Right lobe of liver (tissue), 6 donors: ENCODE measurements at regions not wholly inside any gene's neighbourhood (a gene's known extent, or its start where the extent isn't known, plus 50 kb on each side); places are given as distances from the start of the nearest gene placed in this dataset.

Experiments used
- ATAC-seq, 4 donors: fragments of 200-7000 bp; cut with Tn5 transposase; one replicate each; pipeline ENCODE4 v1.9.1; 2020; ENCODE audit warnings: mild to moderate bottlenecking in 4 of 4, moderate library complexity in 4 of 4
- DNase-seq, 3 donors: peaks; one replicate each; pipeline ENCODE4 v3.0.0-alpha.2; 2020
- H3K27ac ChIP-seq, 3 donors: fragments of 200-600 bp; one replicate each; pipeline ENCODE4 v1.8.0; 2022
- H3K27me3 ChIP-seq, 2 donors: fragments of 200-600 bp; one replicate each; pipeline ENCODE4 v1.8.0; 2022
- H3K36me3 ChIP-seq, 4 donors: fragments of 200-600 bp; sonication (generic) in 1 of 4; one replicate each; pipeline versions ENCODE4 v1.5.1 to v1.8.0; 2017 to 2022; ENCODE audit warnings: control low read depth in 1 of 4
- H3K4me1 ChIP-seq, 4 donors: fragments of 200-600 bp; sonication (generic) in 1 of 4; one replicate each; pipeline versions ENCODE4 v1.5.1 to v1.8.0; 2017 to 2022; ENCODE audit warnings: control low read depth in 1 of 4
- H3K4me3 ChIP-seq, 3 donors: fragments of 200-600 bp; one replicate each; pipeline ENCODE4 v1.8.0; 2022
- H3K9me3 ChIP-seq, 4 donors: fragments of 200-600 bp; sonication (generic) in 1 of 4; one replicate each; pipeline versions ENCODE4 v1.5.1 to v1.8.0; 2017 to 2022; ENCODE audit warnings: control low read depth in 1 of 4
- POLR2A ChIP-seq: fragments of 450-650 bp; IDR thresholded peaks from one replicate; pipeline ENCODE4 v1.6.1; 2017; ENCODE audit warnings: antibody characterized with exemption, mild to moderate bottlenecking
- WGBS: methylation state at CpG from one replicate; pipeline ENCODE4 v1.1.6; 2018; ENCODE audit warnings: low coverage, low lambda C conversion rate; ENCODE audit not compliant: insufficient coverage; ENCODE audit errors: missing lambda C conversion rate; 5-methylcytosine and 5-hydroxymethylcytosine counted together
- intact Hi-C, 2 donors: fragments of 100-400 bp; cut with DNase I; formaldehyde crosslinking; loops; one replicate each; pipeline versions ENCODE4 v1.11.2 to v1.14.1; 2022
- TF ChIP-seq, protein P1 (sequence below), 4 donors: fragments of 200-600 bp in 3 of 4; fragments of 450-650 bp in 1 of 4; IDR thresholded peaks; one replicate each; pipeline versions ENCODE4 v1.5.1 to v1.8.0; 2016 to 2022; ENCODE audit warnings: antibody characterized with exemption in 4 of 4, mild to moderate bottlenecking in 2 of 4
- donor health status: DM: no; HTN: yes; CAD: no.
- donor health status: DM: no; HTN: no; CAD: no.
- donor health status: DM: no; HTN: no; CAD: no.
- donor health status: DM: no; HTN: yes; CAD: no.
- donor health status: DM: no; HTN: yes; CAD: no.

DNA sequence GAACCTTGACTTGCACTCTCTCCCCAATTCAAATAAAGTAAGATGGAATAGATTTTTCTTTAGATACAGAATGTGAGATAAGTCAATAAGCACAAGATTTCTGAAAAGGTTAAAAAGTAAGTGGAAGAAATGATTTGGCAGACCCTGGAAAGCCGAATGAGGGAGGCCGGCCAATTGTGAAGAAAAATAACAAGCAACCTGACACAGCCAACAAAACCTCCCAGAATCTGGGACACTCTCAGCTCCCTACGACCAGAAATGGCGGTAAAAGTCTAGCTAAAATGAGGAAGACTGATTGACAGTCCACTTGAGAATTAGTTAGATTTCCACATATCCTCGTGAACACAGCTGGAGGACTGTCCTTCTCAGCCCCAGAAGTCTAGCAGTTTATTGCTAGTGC lies 85.4 kb downstream of the KLF12 start:
- Histone ChIP-seq H3K9me3 (no peaks in the 10 kb centered on the region), H3K4me3 (no peak overlapping the region), H3K27ac (no peak overlapping the region), H3K27me3 (no peaks in the 10 kb centered on the region), H3K4me1 (peaks cover 0 to 7% (median 0%) of the 10 kb centered on the region in 4 donors), H3K36me3 (no peaks in the 10 kb centered on the region)
- no peak for TF ChIP-seq POLR2A
- TF ChIP-seq, protein P1, sequence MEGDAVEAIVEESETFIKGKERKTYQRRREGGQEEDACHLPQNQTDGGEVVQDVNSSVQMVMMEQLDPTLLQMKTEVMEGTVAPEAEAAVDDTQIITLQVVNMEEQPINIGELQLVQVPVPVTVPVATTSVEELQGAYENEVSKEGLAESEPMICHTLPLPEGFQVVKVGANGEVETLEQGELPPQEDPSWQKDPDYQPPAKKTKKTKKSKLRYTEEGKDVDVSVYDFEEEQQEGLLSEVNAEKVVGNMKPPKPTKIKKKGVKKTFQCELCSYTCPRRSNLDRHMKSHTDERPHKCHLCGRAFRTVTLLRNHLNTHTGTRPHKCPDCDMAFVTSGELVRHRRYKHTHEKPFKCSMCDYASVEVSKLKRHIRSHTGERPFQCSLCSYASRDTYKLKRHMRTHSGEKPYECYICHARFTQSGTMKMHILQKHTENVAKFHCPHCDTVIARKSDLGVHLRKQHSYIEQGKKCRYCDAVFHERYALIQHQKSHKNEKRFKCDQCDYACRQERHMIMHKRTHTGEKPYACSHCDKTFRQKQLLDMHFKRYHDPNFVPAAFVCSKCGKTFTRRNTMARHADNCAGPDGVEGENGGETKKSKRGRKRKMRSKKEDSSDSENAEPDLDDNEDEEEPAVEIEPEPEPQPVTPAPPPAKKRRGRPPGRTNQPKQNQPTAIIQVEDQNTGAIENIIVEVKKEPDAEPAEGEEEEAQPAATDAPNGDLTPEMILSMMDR (IDR thresholded peaks at IDR 0.05), result no peak
- ATAC-seq (no peak), DNase-seq (no peak)
- intact Hi-C loops, result no loop called here
- 88% methylated on average over 4 of the region's 5 CpGs for whole genome bisulfite sequencing

DNA sequence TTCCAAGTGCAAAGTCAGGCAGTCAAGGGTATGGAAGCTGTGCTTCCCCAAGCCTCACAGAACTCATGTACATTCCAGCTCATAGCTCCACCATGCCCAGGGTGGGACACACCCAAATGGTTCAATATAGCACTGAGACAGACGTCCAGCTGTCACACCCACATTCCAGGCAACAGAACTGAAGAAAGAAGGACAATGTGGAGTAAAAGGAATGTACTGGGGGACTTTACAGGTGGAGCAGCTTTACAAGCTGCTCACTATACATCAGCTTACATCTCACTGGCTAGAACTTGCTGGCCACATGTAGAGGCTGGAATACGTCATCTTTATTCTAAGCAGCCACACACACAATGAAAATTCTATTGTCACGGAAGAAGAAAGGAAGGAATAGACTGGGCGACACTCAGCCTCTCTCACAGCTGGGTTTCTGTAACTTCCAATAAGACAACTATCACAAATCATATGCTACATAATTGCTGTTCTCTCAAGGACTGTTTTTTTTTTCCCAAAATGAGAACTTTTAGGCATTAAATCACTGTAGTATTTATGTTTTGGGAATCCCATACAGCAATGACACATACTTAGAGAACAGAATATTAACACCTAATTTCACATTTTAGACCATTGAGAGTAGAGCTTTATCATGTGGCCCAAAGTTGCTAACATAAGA lies 86.1 kb downstream of the KLF12 start:
- TF ChIP-seq, protein P1 (IDR thresholded peaks at IDR 0.05), result no peak
- no peak for TF ChIP-seq POLR2A
- ATAC-seq, result peak in 2 of 4 donors; percentile 9 to 13
- H3K9me3 ChIP-seq, result no peaks in the 10 kb centered on the region
- H3K27ac ChIP-seq, result no peak overlapping the region
- H3K4me3 ChIP-seq, result no peak overlapping the region
- peaks cover 0 to 7% (median 0%) of the 10 kb centered on the region in 4 donors for H3K4me1 ChIP-seq
- no peaks in the 10 kb centered on the region for H3K27me3 ChIP-seq
- no peaks in the 10 kb centered on the region for H3K36me3 ChIP-seq
- WGBS, result 49% methylated on average over 4 of the region's 4 CpGs
- intact Hi-C loops, result no loop called here
- no peak for DNase-seq

DNA sequence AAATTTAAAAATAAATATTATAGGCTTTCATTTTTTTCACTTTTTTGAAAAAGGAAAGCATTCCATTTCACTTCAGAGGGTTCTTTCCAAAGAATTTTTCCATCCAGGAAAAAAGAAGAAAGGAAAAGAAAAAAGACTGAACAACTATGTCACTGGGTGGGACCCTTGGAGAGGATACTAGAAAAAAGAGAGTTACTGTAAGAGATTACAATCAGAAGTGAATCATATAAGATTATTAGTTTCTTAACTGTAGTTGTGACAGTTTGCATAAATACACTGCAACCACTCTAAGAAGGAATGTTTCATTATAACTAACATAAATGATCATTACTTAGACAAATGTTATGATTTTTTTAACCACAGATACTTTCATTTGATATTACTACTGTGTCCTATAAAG lies 87.8 kb downstream of the KLF12 start:
- no peaks in the 10 kb centered on the region for H3K27me3 ChIP-seq
- no peak overlapping the region for H3K27ac ChIP-seq
- H3K36me3 ChIP-seq, result no peaks in the 10 kb centered on the region
- no peaks in the 10 kb centered on the region for H3K4me1 ChIP-seq
- H3K4me3 ChIP-seq, result no peak overlapping the region
- DNase-seq (no peak), ATAC-seq (no peak)
- intact Hi-C loops, result no loop called here
- H3K9me3 ChIP-seq, result no peaks in the 10 kb centered on the region
- TF ChIP-seq POLR2A, result no peak
- TF ChIP-seq, protein P1 (IDR thresholded peaks at IDR 0.05), result no peak

GRCh38 chr13:74045583-74045982 lies 88.6 kb downstream of the KLF12 start:
- Histone ChIP-seq H3K9me3 (no peaks in the 10 kb centered on the region), H3K4me3 (no peak overlapping the region), H3K36me3 (no peaks in the 10 kb centered on the region), H3K4me1 (no peaks in the 10 kb centered on the region), H3K27ac (no peak overlapping the region), H3K27me3 (no peaks in the 10 kb centered on the region)
- TF ChIP-seq, protein P1 (IDR thresholded peaks at IDR 0.05), result no peak
- TF ChIP-seq POLR2A, result no peak
- ATAC-seq, result peak in 1 of 4 donors; percentile 18
- 95% methylated on average over 6 of the region's 6 CpGs for WGBS
- intact Hi-C loops, result no loop called here
- no peak for DNase-seq

DNA sequence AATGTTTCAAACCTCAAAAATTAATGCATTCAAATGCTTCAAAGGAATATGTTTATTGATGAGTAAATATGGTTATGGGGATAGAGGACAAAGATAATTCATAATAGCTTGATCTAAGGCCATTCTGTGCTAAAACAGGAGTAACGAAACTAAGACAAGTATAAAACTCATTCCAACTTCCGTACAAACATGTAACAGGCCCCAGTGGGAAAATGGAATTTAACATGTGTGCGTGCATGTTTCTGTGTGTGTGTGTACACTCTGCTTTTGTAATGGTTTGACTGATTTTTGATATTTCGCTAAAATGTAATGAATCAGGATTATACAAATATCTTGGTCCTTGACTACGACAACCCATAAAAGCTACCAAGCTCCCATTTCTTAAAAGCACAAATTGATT lies 91.0 kb downstream of the KLF12 start:
- ATAC-seq (no peak), DNase-seq (no peak)
- no peaks in the 10 kb centered on the region for H3K36me3 ChIP-seq
- TF ChIP-seq, protein P1 (IDR thresholded peaks at IDR 0.05), result no peak
- no peak for TF ChIP-seq POLR2A
- no peak overlapping the region for H3K27ac ChIP-seq
- WGBS, result 65% methylated on average over 5 of the region's 5 CpGs
- no peak overlapping the region for H3K4me3 ChIP-seq
- no peaks in the 10 kb centered on the region for H3K9me3 ChIP-seq
- no peaks in the 10 kb centered on the region for H3K27me3 ChIP-seq
- H3K4me1 ChIP-seq, result no peaks in the 10 kb centered on the region
- intact Hi-C loops, result no loop called here
